OCI-LY7 (cell line): ENCODE measurements at regions not wholly inside any gene's neighbourhood (a gene's known extent, or its start where the extent isn't known, plus 50 kb on each side); places are given as distances from the start of the nearest gene placed in this dataset.

Source experiments
- EZH2phosphoT487 ChIP-seq: fragments of 200-600 bp; sonication (generic); IDR thresholded peaks from 2 replicates; pipeline ENCODE4 v1.6.1; 2018; ENCODE audit warnings: low read depth, borderline replicate concordance, mild to moderate bottlenecking, mixed run types, antibody characterized with exemption, low read length, moderate library complexity, mixed read lengths
- TF ChIP-seq, protein P1 (sequence below): fragments of 200-600 bp; sonication (generic); conservative IDR thresholded peaks from 2 replicates; pipeline ENCODE4 v1.5.1; 2014; ENCODE audit warnings: mild to moderate bottlenecking, antibody characterized with exemption, low read length, moderate library complexity, mixed read lengths

- TF ChIP-seq, protein P1, sequence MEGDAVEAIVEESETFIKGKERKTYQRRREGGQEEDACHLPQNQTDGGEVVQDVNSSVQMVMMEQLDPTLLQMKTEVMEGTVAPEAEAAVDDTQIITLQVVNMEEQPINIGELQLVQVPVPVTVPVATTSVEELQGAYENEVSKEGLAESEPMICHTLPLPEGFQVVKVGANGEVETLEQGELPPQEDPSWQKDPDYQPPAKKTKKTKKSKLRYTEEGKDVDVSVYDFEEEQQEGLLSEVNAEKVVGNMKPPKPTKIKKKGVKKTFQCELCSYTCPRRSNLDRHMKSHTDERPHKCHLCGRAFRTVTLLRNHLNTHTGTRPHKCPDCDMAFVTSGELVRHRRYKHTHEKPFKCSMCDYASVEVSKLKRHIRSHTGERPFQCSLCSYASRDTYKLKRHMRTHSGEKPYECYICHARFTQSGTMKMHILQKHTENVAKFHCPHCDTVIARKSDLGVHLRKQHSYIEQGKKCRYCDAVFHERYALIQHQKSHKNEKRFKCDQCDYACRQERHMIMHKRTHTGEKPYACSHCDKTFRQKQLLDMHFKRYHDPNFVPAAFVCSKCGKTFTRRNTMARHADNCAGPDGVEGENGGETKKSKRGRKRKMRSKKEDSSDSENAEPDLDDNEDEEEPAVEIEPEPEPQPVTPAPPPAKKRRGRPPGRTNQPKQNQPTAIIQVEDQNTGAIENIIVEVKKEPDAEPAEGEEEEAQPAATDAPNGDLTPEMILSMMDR, result no peak
- TF ChIP-seq EZH2phosphoT487, result no peak
Observed at GRCh38 chr9:129355631-129356030, 177.6 kb upstream of the IER5L start.
